T-cell (primary cell): ENCODE measurements at regions not wholly inside any gene's neighbourhood (a gene's known extent, or its start where the extent isn't known, plus 50 kb on each side); places are given as distances from the start of the nearest gene placed in this dataset.

Experiments
- ATAC-seq, 4 experiments: fragments of 200-7000 bp in 3 of 4; fragments of 150-1000 bp in 1 of 4; cut with Tn5 transposase; replicated peaks in 1 of 4; 1 replicate in 3 of 4; 2 replicates in 1 of 4; pipeline ENCODE4 v1.10.0; 2021; ENCODE audit warnings: moderate library complexity in 3 of 4, mild to moderate bottlenecking in 2 of 4, moderate number of reproducible peaks in 1 of 4
- CTCF ChIA-PET, 2 donors: fragments of 300-600 bp; sonication (Branson Sonifier 250); formaldehyde crosslinking; loops; one replicate each; lab custom pipeline; 2022; ENCODE audit warnings: antibody characterized with exemption in 2 of 2; lab: Charles Lee
- POLR2A ChIA-PET, 2 donors: fragments of 300-600 bp; sonication (Branson Sonifier 250); formaldehyde crosslinking; loops; one replicate each; lab custom pipeline; 2022; ENCODE audit warnings: antibody characterized with exemption in 2 of 2; lab: Charles Lee
- DNase-seq, 35 experiments: peaks; one replicate each; pipeline versions ENCODE4 v3.0.0 to v3.0.0-alpha.2; 2013 to 2023
- H3K27ac ChIP-seq: one replicate; pipeline ENCODE4 v1.5.1; 2013; ENCODE audit warnings: low read length
- H3K27me3 ChIP-seq, 2 experiments: replicated peaks in 1 of 2; 1 replicate in 1 of 2; 2 replicates in 1 of 2; pipeline versions ENCODE4 v1.6.1 to v1.7.0; 2013; ENCODE audit warnings: low read length in 1 of 2, mixed read lengths in 1 of 2; ENCODE audit not compliant: control insufficient read depth in 2 of 2, insufficient read depth in 2 of 2; ENCODE audit errors: extremely low read depth in 1 of 2
- H3K36me3 ChIP-seq, 2 donors: 1 replicate in 1 of 2; 2 replicates in 1 of 2; pipeline versions ENCODE4 v1.6.1 to v1.7.0; 2013; ENCODE audit warnings: low read length in 1 of 2; ENCODE audit not compliant: control insufficient read depth in 2 of 2, insufficient read depth in 1 of 2; ENCODE audit errors: extremely low read depth in 1 of 2
- H3K4me1 ChIP-seq, 2 experiments: 1 replicate in 1 of 2; 2 replicates in 1 of 2; pipeline versions ENCODE4 v1.6.1 to v1.7.0; 2013; ENCODE audit warnings: low read length in 2 of 2, mixed read lengths in 1 of 2; ENCODE audit not compliant: insufficient read depth in 2 of 2, control insufficient read depth in 1 of 2; ENCODE audit errors: extremely low read depth in 1 of 2
- H3K4me3 ChIP-seq, 2 donors: 1 replicate in 1 of 2; 2 replicates in 1 of 2; pipeline versions ENCODE4 v1.5.1 to v1.7.0; 2013; ENCODE audit warnings: mild to moderate bottlenecking in 2 of 2, low read length in 1 of 2, moderate library complexity in 1 of 2; ENCODE audit not compliant: control insufficient read depth in 1 of 2; ENCODE audit errors: extremely low read depth in 1 of 2
- H3K9me3 ChIP-seq: 2 replicates; pipeline ENCODE4 v1.7.0; 2013
- H3K27ac Mint-ChIP-seq, 2 donors: one replicate each; pipeline ENCODE4 v1.8.0; 2020 to 2021; ENCODE audit warnings: mild to moderate bottlenecking in 2 of 2, mixed read lengths in 2 of 2
- H3K27me3 Mint-ChIP-seq, 2 donors: one replicate each; pipeline ENCODE4 v1.8.0; 2021 to 2022; ENCODE audit warnings: mixed read lengths in 2 of 2
- H3K36me3 Mint-ChIP-seq: one replicate; pipeline ENCODE4 v1.8.0; 2021; ENCODE audit warnings: mixed read lengths
- H3K4me1 Mint-ChIP-seq, 3 donors: one replicate each; pipeline ENCODE4 v1.8.0; 2020 to 2022; ENCODE audit warnings: mixed read lengths in 3 of 3, mild to moderate bottlenecking in 1 of 3
- H3K4me3 Mint-ChIP-seq, 3 donors: one replicate each; pipeline ENCODE4 v1.8.0; 2020 to 2022; ENCODE audit warnings: mild to moderate bottlenecking in 3 of 3, mixed read lengths in 3 of 3, moderate library complexity in 3 of 3
- H3K9me3 Mint-ChIP-seq, 3 donors: one replicate each; pipeline ENCODE4 v1.8.0; 2020 to 2022; ENCODE audit warnings: mixed read lengths in 3 of 3
- WGBS: methylation state at CpG from one replicate; pipeline ENCODE4 v1.1.5; 2013; ENCODE audit warnings: missing lambda C conversion rate; ENCODE audit not compliant: insufficient coverage; 5-methylcytosine and 5-hydroxymethylcytosine counted together

- no peak overlapping the region for H3K27ac Mint-ChIP-seq
- no peaks in the 10 kb centered on the region for H3K4me1 Mint-ChIP-seq
- no peak overlapping the region for H3K4me3 Mint-ChIP-seq
- ChIA-PET POLR2A (no interaction called here), CTCF (no interaction called here)
- no peaks in the 10 kb centered on the region for H3K36me3 Mint-ChIP-seq
- Histone ChIP-seq H3K36me3 (no peaks in the 10 kb centered on the region), H3K27ac (no peak overlapping the region), H3K4me1 (no peaks in the 10 kb centered on the region), H3K4me3 (no peak overlapping the region), H3K9me3 (no peaks in the 10 kb centered on the region), H3K27me3 (no peaks in the 10 kb centered on the region)
- WGBS, result no CpG with 5 or more reads among the region's 1 CpG
- H3K27me3 Mint-ChIP-seq, result no peaks in the 10 kb centered on the region
- ATAC-seq (no peak), DNase-seq (no peak)
- peaks cover 3 to 11% (median 4%) of the 10 kb centered on the region in 3 donors for H3K9me3 Mint-ChIP-seq
Observed at GRCh38 chr12:86903159-86903558, 647.0 kb upstream of the MGAT4C start.

- no peak for ATAC-seq
- Histone ChIP-seq H3K9me3 (no peaks in the 10 kb centered on the region), H3K4me1 (no peaks in the 10 kb centered on the region), H3K4me3 (no peak overlapping the region), H3K27ac (no peak overlapping the region), H3K27me3 (no peaks in the 10 kb centered on the region), H3K36me3 (no peaks in the 10 kb centered on the region)
- no peak for DNase-seq
- Mint-ChIP-seq H3K27ac (no peak overlapping the region), H3K9me3 (peaks cover 0 to 5% (median 0%) of the 10 kb centered on the region in 3 donors), H3K4me1 (no peaks in the 10 kb centered on the region), H3K4me3 (no peak overlapping the region), H3K36me3 (no peaks in the 10 kb centered on the region), H3K27me3 (no peaks in the 10 kb centered on the region)
- CTCF ChIA-PET, result no interaction called here
- no CpG with 5 or more reads among the region's 3 CpGs for WGBS
- POLR2A ChIA-PET, result no interaction called here
Observed at GRCh38 chr12:86860776-86861175, 604.6 kb upstream of the MGAT4C start.

GRCh38 chr12:86852451-86852850 lies 596.3 kb upstream of the MGAT4C start:
- no peaks in the 10 kb centered on the region for H3K4me1 ChIP-seq
- H3K4me1 Mint-ChIP-seq, result no peaks in the 10 kb centered on the region
- H3K27ac ChIP-seq, result no peak overlapping the region
- H3K4me3 ChIP-seq, result no peak overlapping the region
- ChIA-PET POLR2A (no interaction called here), CTCF (no interaction called here)
- no peaks in the 10 kb centered on the region for H3K27me3 Mint-ChIP-seq
- no peaks in the 10 kb centered on the region for H3K9me3 ChIP-seq
- DNase-seq (no peak), ATAC-seq (no peak)
- H3K36me3 ChIP-seq, result no peaks in the 10 kb centered on the region
- no peaks in the 10 kb centered on the region for H3K36me3 Mint-ChIP-seq
- peaks cover 3 to 6% (median 4%) of the 10 kb centered on the region in 3 donors for H3K9me3 Mint-ChIP-seq
- no peaks in the 10 kb centered on the region for H3K27me3 ChIP-seq
- no peak overlapping the region for H3K27ac Mint-ChIP-seq
- no peak overlapping the region for H3K4me3 Mint-ChIP-seq
- no CpG with 5 or more reads among the region's 1 CpG for WGBS

- no peaks in the 10 kb centered on the region for H3K27me3 Mint-ChIP-seq
- no peak overlapping the region for H3K4me3 ChIP-seq
- no peaks in the 10 kb centered on the region for H3K27me3 ChIP-seq
- no peaks in the 10 kb centered on the region for H3K4me1 ChIP-seq
- peaks cover 0 to 12% (median 9%) of the 10 kb centered on the region in 3 donors for H3K9me3 Mint-ChIP-seq
- no peaks in the 10 kb centered on the region for H3K4me1 Mint-ChIP-seq
- H3K9me3 ChIP-seq, result no peaks in the 10 kb centered on the region
- no peaks in the 10 kb centered on the region for H3K36me3 Mint-ChIP-seq
- H3K27ac ChIP-seq, result no peak overlapping the region
- no peak overlapping the region for H3K27ac Mint-ChIP-seq
- DNase-seq (no peak), ATAC-seq (no peak)
- POLR2A ChIA-PET, result no interaction called here
- CTCF ChIA-PET, result no interaction called here
- WGBS, result 70% methylated on average over 2 of the region's 4 CpGs
- no peak overlapping the region for H3K4me3 Mint-ChIP-seq
- H3K36me3 ChIP-seq, result no peaks in the 10 kb centered on the region
Observed at GRCh38 chr12:86838711-86839110, 582.5 kb upstream of the MGAT4C start.

GRCh38 chr12:86838260-86838659 lies 582.1 kb upstream of the MGAT4C start:
- CTCF ChIA-PET, result no interaction called here
- POLR2A ChIA-PET, result no interaction called here
- Histone ChIP-seq H3K4me3 (no peak overlapping the region), H3K4me1 (no peaks in the 10 kb centered on the region), H3K27me3 (no peaks in the 10 kb centered on the region), H3K9me3 (no peaks in the 10 kb centered on the region), H3K36me3 (no peaks in the 10 kb centered on the region), H3K27ac (no peak overlapping the region)
- no peak overlapping the region for H3K27ac Mint-ChIP-seq
- no peak for ATAC-seq
- no peaks in the 10 kb centered on the region for H3K27me3 Mint-ChIP-seq
- H3K4me3 Mint-ChIP-seq, result no peak overlapping the region
- no peaks in the 10 kb centered on the region for H3K36me3 Mint-ChIP-seq
- WGBS, result no CpG with 5 or more reads among the region's 1 CpG
- DNase-seq, result no peak
- no peaks in the 10 kb centered on the region for H3K4me1 Mint-ChIP-seq
- peaks cover 0 to 12% (median 12%) of the 10 kb centered on the region in 3 donors for H3K9me3 Mint-ChIP-seq

GRCh38 chr12:86837246-86837645 lies 581.1 kb upstream of the MGAT4C start:
- Histone ChIP-seq H3K9me3 (no peaks in the 10 kb centered on the region), H3K36me3 (no peaks in the 10 kb centered on the region), H3K4me1 (no peaks in the 10 kb centered on the region), H3K27ac (no peak overlapping the region), H3K27me3 (no peaks in the 10 kb centered on the region), H3K4me3 (no peak overlapping the region)
- H3K27me3 Mint-ChIP-seq, result no peaks in the 10 kb centered on the region
- ChIA-PET POLR2A (no interaction called here), CTCF (no interaction called here)
- H3K4me3 Mint-ChIP-seq, result no peak overlapping the region
- H3K36me3 Mint-ChIP-seq, result no peaks in the 10 kb centered on the region
- no CpG with 5 or more reads among the region's 1 CpG for WGBS
- no peak for DNase-seq
- peaks cover 0 to 12% (median 12%) of the 10 kb centered on the region in 3 donors for H3K9me3 Mint-ChIP-seq
- no peak for ATAC-seq
- no peaks in the 10 kb centered on the region for H3K4me1 Mint-ChIP-seq
- H3K27ac Mint-ChIP-seq, result no peak overlapping the region

GRCh38 chr12:86834217-86834616 lies 578.0 kb upstream of the MGAT4C start:
- no CpG with 5 or more reads among the region's 1 CpG for WGBS
- Histone ChIP-seq H3K27ac (no peak overlapping the region), H3K4me3 (no peak overlapping the region), H3K9me3 (no peaks in the 10 kb centered on the region), H3K4me1 (no peaks in the 10 kb centered on the region), H3K27me3 (no peaks in the 10 kb centered on the region), H3K36me3 (no peaks in the 10 kb centered on the region)
- Mint-ChIP-seq H3K4me3 (no peak overlapping the region), H3K36me3 (no peaks in the 10 kb centered on the region), H3K9me3 (peaks cover 3 to 18% (median 15%) of the 10 kb centered on the region in 3 donors), H3K27me3 (no peaks in the 10 kb centered on the region), H3K4me1 (no peaks in the 10 kb centered on the region), H3K27ac (no peak overlapping the region)
- ChIA-PET POLR2A (no interaction called here), CTCF (no interaction called here)
- no peak for DNase-seq
- ATAC-seq, result no peak
